Stimulated activated CD8-positive, alpha-beta memory T cell treated with anti-CD3 and anti-CD28 coated beads, Interleukin-12 subunit alpha, Interleukin-12 subunit beta, amount 100 ng/mL, for 1 hour (primary cell): ENCODE measurements at regions not wholly inside any gene's neighbourhood (a gene's known extent, or its start where the extent isn't known, plus 50 kb on each side); places are given as distances from the start of the nearest gene placed in this dataset.
"Not testable (repeated sequence)": the region's sequence is repeated elsewhere in the genome, so short reads cannot be mapped to it uniquely, and the experiment has no call there.

Experiments
- DNase-seq: peaks from one replicate; pipeline ENCODE4 v3.0.0-alpha.2; 2020; ENCODE audit warnings: low read depth

- DNase-seq, result no peak
Observed at GRCh38 chr2:12543978-12544558, 172.7 kb upstream of the TRIB2 start.

- DNase-seq, result no peak
Observed at GRCh38 chr2:12547566-12548170, 169.1 kb upstream of the TRIB2 start.

GRCh38 chr2:12548906-12549305 lies 167.8 kb upstream of the TRIB2 start:
- DNase-seq, result no peak

GRCh38 chr2:12549641-12550040 lies 167.1 kb upstream of the TRIB2 start:
- no peak for DNase-seq

- DNase-seq, result no peak
Observed at GRCh38 chr2:12552092-12552491, 164.6 kb upstream of the TRIB2 start.

- DNase-seq, result no peak
Observed at GRCh38 chr2:12554224-12555011, 162.3 kb upstream of the TRIB2 start.

GRCh38 chr2:12555012-12555645 lies 161.6 kb upstream of the TRIB2 start:
- DNase-seq, result no peak

GRCh38 chr2:12556762-12557161 lies 160.0 kb upstream of the TRIB2 start:
- no peak for DNase-seq

- DNase-seq, result no peak
Observed at GRCh38 chr2:12557688-12558087, 159.0 kb upstream of the TRIB2 start.

GRCh38 chr2:12558519-12558918 lies 158.2 kb upstream of the TRIB2 start:
- DNase-seq, result no peak

GRCh38 chr2:12560618-12561017 lies 156.1 kb upstream of the TRIB2 start:
- DNase-seq, result no peak

GRCh38 chr2:12567411-12567810 lies 149.3 kb upstream of the TRIB2 start:
- DNase-seq, result no peak

GRCh38 chr2:12569510-12569909 lies 147.2 kb upstream of the TRIB2 start:
- DNase-seq, result not testable (repeated sequence)

GRCh38 chr2:12569929-12570328 lies 146.8 kb upstream of the TRIB2 start:
- DNase-seq, result not testable (repeated sequence)

GRCh38 chr2:12577091-12577490 lies 139.6 kb upstream of the TRIB2 start:
- DNase-seq, result no peak

GRCh38 chr2:12577567-12578253 lies 139.0 kb upstream of the TRIB2 start:
- no peak for DNase-seq

- no peak for DNase-seq
Observed at GRCh38 chr2:12579018-12579417, 137.7 kb upstream of the TRIB2 start.

- no peak for DNase-seq
Observed at GRCh38 chr2:12584338-12584737, 132.4 kb upstream of the TRIB2 start.

- DNase-seq, result no peak
Observed at GRCh38 chr2:12585784-12586183, 131.0 kb upstream of the TRIB2 start.

GRCh38 chr2:12587228-12587627 lies 129.5 kb upstream of the TRIB2 start:
- DNase-seq, result no peak

- no peak for DNase-seq
Observed at GRCh38 chr2:12587729-12588522, 128.8 kb upstream of the TRIB2 start.

GRCh38 chr2:12588986-12589385 lies 127.8 kb upstream of the TRIB2 start:
- DNase-seq, result no peak
